OCI-LY1 (cell line): ENCODE measurements at regions not wholly inside any gene's neighbourhood (a gene's known extent, or its start where the extent isn't known, plus 50 kb on each side); places are given as distances from the start of the nearest gene placed in this dataset.

Experiments
- CTCF ChIP-seq: fragments of 200-600 bp; sonication (generic), shearing (Covaris generic); IDR thresholded peaks from 2 replicates; pipeline ENCODE4 v1.5.1; 2017; ENCODE audit warnings: mild to moderate bottlenecking, antibody characterized with exemption, low read length, moderate library complexity, mixed read lengths
- EZH2 ChIP-seq: fragments of 200-600 bp; sonication (generic), shearing (Covaris generic); IDR thresholded peaks from 2 replicates; pipeline ENCODE4 v1.8.0; 2017; ENCODE audit warnings: borderline replicate concordance, mixed run types, mild to moderate bottlenecking, antibody characterized with exemption, low read length, moderate library complexity, mixed read lengths

DNA sequence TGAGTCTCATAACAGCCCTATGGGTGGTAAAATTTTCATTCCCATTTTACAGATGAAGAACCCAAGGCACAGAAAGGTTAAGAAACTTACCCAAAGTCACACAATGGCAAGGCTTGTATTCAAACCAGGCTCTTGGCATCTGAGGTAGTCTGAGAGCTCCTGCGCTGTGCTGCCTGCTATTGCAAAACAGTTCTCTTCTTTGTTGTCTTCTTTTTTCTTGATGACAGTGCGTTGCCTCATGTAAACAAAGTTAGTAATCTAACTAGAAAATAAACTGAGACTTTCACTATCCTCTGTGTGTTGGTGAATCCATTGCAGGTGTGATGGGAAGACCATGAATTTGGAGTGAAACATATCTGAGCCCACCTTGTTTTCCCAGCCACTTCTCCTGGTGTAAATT, 240.8 kb downstream of the PTEN start:
- TF ChIP-seq CTCF (no peak), EZH2 (no peak)
